SU-DHL-6 (cell line): ENCODE measurements at regions not wholly inside any gene's neighbourhood (a gene's known extent, or its start where the extent isn't known, plus 50 kb on each side); places are given as distances from the start of the nearest gene placed in this dataset.

Experiments
- H2AFZ ChIP-seq: fragments of 200-600 bp; sonication (generic); 2 replicates; pipeline ENCODE4 v1.6.1; 2014; ENCODE audit warnings: low read depth, mild to moderate bottlenecking, moderate library complexity, mixed read lengths, antibody characterized with exemption, low read length; ENCODE audit not compliant: severe bottlenecking
- H3F3A ChIP-seq: fragments of 200-600 bp; shearing (Covaris generic); 2 replicates; pipeline ENCODE4 v1.6.0; 2016; ENCODE audit warnings: antibody characterized with exemption, mild to moderate bottlenecking; ENCODE audit not compliant: insufficient read depth
- H3K27ac ChIP-seq: fragments of 200-600 bp; sonication (generic); 2 replicates; pipeline ENCODE4 v1.5.1; 2016; ENCODE audit warnings: low read depth, mild to moderate bottlenecking, low read length, moderate library complexity, mixed read lengths
- H3K27me3 ChIP-seq: fragments of 200-600 bp; sonication (generic), shearing (Covaris generic); 2 replicates; pipeline ENCODE4 v1.6.0; 2014; ENCODE audit warnings: mild to moderate bottlenecking, low read length
- H3K36me3 ChIP-seq: fragments of 200-600 bp; sonication (generic); 2 replicates; pipeline ENCODE4 v1.6.1; 2014; ENCODE audit warnings: mild to moderate bottlenecking, low read length, mixed read lengths
- H3K4me2 ChIP-seq: fragments of 300-600, 200-600 bp; shearing (Covaris generic), sonication (generic); 2 replicates; pipeline ENCODE4 v1.6.0; 2014; ENCODE audit warnings: low read length, low read depth, mild to moderate bottlenecking; ENCODE audit not compliant: poor library complexity, severe bottlenecking
- H3K4me3 ChIP-seq: fragments of 200-600 bp; sonication (generic); 2 replicates; pipeline ENCODE4 v1.5.1; 2014; ENCODE audit warnings: antibody characterized with exemption, low read length, mild to moderate bottlenecking, mixed read lengths; ENCODE audit not compliant: insufficient read depth, poor library complexity, severe bottlenecking
- H3K79me2 ChIP-seq: fragments of 200-600 bp; sonication (generic); 2 replicates; pipeline ENCODE4 v1.6.1; 2014; ENCODE audit warnings: mild to moderate bottlenecking, low read length, moderate library complexity; ENCODE audit not compliant: insufficient read depth
- H3K9ac ChIP-seq: fragments of 200-600 bp; sonication (generic); 2 replicates; pipeline ENCODE4 v1.7.0; 2014; ENCODE audit warnings: mild to moderate bottlenecking, low read length
- H3K9me2 ChIP-seq: fragments of 200-600 bp; sonication (generic); replicated peaks from 2 replicates; pipeline ENCODE4 v1.6.1; 2014; ENCODE audit warnings: low read length; ENCODE audit not compliant: insufficient read depth
- H3K9me3 ChIP-seq: fragments of 200-600 bp; sonication (generic); 2 replicates; pipeline ENCODE4 v1.6.1; 2014; ENCODE audit warnings: low read length, mixed read lengths; ENCODE audit not compliant: insufficient read depth
- H4K20me1 ChIP-seq: fragments of 200-600 bp; sonication (generic); 2 replicates; pipeline ENCODE4 v1.6.1; 2014; ENCODE audit warnings: low read depth, mild to moderate bottlenecking, antibody characterized with exemption, low read length, moderate library complexity, mixed read lengths
- CTCF ChIP-seq: fragments of 200-600 bp; sonication (generic); IDR thresholded peaks from one replicate; pipeline ENCODE4 v1.5.1; 2017; ENCODE audit warnings: antibody characterized with exemption, mild to moderate bottlenecking, low read length, moderate library complexity; ENCODE audit not compliant: insufficient read depth, poor library complexity, severe bottlenecking
- EZH2phosphoT487 ChIP-seq: fragments of 200-600 bp; sonication (generic), shearing (Covaris generic); conservative IDR thresholded peaks from 2 replicates; pipeline ENCODE4 v1.6.1; 2018; ENCODE audit warnings: mild to moderate bottlenecking, antibody characterized with exemption, low read length, moderate library complexity, mixed read lengths

GRCh38 chr9:13548535-13548934, 269.0 kb upstream of the MPDZ start:
- Histone ChIP-seq H3K27ac (no peak overlapping the region), H3K9me2 (no peaks in the 10 kb centered on the region; the same call in none of the 2 replicates), H2AFZ (no peak overlapping the region), H4K20me1 (no peaks in the 10 kb centered on the region), H3K4me2 (no peak overlapping the region), H3K27me3 (no peaks in the 10 kb centered on the region), H3K36me3 (no peaks in the 10 kb centered on the region), H3K9me3 (no peaks in the 10 kb centered on the region), H3F3A (no peaks in the 10 kb centered on the region), H3K79me2 (no peaks in the 10 kb centered on the region), H3K4me3 (no peak overlapping the region), H3K9ac (no peak overlapping the region)
- no peak for TF ChIP-seq CTCF
- no peak for TF ChIP-seq EZH2phosphoT487

- TF ChIP-seq CTCF (no peak), EZH2phosphoT487 (no peak)
- no peaks in the 10 kb centered on the region for H4K20me1 ChIP-seq
- H3K4me2 ChIP-seq, result no peak overlapping the region
These were observed 255.6 kb upstream of the MPDZ start for GRCh38 chr9:13535141-13535540.

GRCh38 chr9:13534006-13534405, 254.5 kb upstream of the MPDZ start:
- Histone ChIP-seq H3K9ac (no peak overlapping the region), H3K9me3 (no peaks in the 10 kb centered on the region), H3K79me2 (no peaks in the 10 kb centered on the region), H2AFZ (no peak overlapping the region), H3K9me2 (no peaks in the 10 kb centered on the region), H3K27me3 (no peaks in the 10 kb centered on the region), H3K4me2 (no peak overlapping the region), H3F3A (no peaks in the 10 kb centered on the region), H3K4me3 (no peak overlapping the region), H3K36me3 (no peaks in the 10 kb centered on the region), H4K20me1 (no peaks in the 10 kb centered on the region), H3K27ac (no peak overlapping the region)
- TF ChIP-seq EZH2phosphoT487 (no peak), CTCF (no peak)

More at GRCh38 chr9:13535141-13535540, 255.6 kb upstream of the MPDZ start:
- Histone ChIP-seq H3K9ac (no peak overlapping the region), H3K9me2 (no peaks in the 10 kb centered on the region), H3K4me3 (no peak overlapping the region), H3K79me2 (no peaks in the 10 kb centered on the region), H3K9me3 (no peaks in the 10 kb centered on the region), H3F3A (no peaks in the 10 kb centered on the region), H3K27ac (no peak overlapping the region), H2AFZ (no peak overlapping the region), H3K36me3 (no peaks in the 10 kb centered on the region), H3K27me3 (no peaks in the 10 kb centered on the region)
